ENCODE measurements at regions not wholly inside any gene's neighbourhood (a gene's known extent, or its start where the extent isn't known, plus 50 kb on each side); places are given as distances from the start of the nearest gene placed in this dataset.

DNA sequence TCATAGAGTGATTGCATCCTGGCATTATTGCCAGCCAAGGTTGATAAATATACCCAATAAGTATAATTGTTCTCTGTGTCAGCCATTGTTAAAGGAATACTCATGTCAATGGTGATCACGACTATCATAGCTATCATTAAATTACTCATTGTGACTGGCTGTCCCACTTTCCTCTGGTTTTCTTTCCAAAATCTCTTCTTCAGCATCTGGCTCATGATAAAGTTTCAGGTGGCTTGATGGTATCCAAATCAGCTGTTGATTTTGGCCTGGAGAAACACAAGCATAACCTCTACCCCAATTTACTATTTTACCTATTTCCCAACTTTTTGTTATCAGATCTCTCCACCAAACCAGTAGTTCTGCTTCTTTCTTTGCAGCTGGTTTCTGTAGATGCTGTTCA is 67.1 kb upstream of the SPIN2A start:
- no peak for DNase-seq (ENCODE audit: low read depth in 2 of 2)

- no peak for DNase-seq (ENCODE audit: low read depth in 2 of 2)
Measured at GRCh38 chrX:57211906-57212305, 74.6 kb upstream of the FAAH2 start.

DNA sequence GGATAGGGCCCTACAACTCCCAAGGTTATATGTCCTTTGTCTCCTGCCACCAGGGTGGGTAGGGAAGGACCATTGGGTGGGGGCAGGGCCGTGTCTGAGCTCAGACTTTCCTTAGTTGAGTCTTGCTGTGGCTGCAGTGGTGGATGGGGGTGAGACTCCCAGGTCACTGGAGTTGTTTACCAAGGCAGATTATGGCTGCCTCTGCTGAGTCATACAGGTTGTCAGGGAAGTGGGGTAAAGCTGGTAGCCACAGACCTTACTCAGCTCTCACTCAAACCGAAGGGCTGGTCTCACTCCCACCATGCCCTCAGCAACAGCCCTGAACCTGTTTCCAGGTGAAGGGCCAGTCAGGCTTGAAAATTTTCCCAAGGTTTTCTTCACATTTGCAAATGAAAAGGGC is 58.8 kb upstream of the FAAH2 start:
- peak; percentile 5 to 6 for DNase-seq (ENCODE audit: low read depth in 2 of 2)

DNA sequence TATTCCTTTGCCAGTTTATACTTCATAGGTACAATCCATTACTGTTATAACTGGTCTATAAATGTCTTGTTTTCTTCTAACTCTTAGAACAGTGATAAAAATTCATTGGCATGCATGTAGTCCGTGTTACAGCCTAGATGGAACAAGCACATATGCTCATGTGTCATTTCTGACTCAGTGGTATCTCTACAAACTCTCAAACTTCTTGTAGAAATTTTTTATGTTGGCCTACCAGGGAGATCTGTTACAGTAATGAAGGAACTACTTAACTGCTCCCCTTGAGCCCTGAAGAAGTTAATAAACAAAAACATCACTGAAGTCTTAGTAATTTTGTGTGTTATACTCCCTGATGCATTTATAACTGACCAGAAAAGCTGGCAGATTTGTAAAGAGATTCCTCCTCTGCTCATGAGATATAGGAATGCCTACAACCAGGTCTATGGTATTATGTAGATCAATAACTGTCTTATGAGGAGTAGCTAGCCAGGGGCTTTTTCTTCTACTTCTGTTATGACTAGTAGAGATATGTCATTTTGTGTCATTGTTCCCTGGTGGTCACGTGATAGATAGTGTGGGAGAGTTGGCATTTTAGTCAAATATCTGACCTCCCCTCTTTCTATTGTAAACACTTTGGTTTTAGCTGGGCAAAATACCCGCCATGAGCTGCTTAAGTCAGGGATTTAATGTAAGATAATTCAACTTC is 53.7 kb upstream of the FAAH2 start:
- no peak for DNase-seq (ENCODE audit: low read depth in 2 of 2)

Measured in stimulated activated CD8-positive, alpha-beta memory T cell treated with anti-CD3 and anti-CD28 coated beads, Interleukin-15, amount 100 ng/mL, for 48 hours (primary cell).